Activated CD8-positive, alpha-beta memory T cell treated with anti-CD3 and anti-CD28 coated beads, Interleukin-2, amount 50 U/mL, for 1 hour (primary cell): ENCODE measurements at regions not wholly inside any gene's neighbourhood (a gene's known extent, or its start where the extent isn't known, plus 50 kb on each side); places are given as distances from the start of the nearest gene placed in this dataset.
"Not testable (repeated sequence)": the region's sequence is repeated elsewhere in the genome, so short reads cannot be mapped to it uniquely, and the experiment has no call there.

Source experiments
- DNase-seq: peaks from one replicate; pipeline ENCODE4 v3.0.0-alpha.2; 2020; ENCODE audit errors: extremely low read depth

DNA sequence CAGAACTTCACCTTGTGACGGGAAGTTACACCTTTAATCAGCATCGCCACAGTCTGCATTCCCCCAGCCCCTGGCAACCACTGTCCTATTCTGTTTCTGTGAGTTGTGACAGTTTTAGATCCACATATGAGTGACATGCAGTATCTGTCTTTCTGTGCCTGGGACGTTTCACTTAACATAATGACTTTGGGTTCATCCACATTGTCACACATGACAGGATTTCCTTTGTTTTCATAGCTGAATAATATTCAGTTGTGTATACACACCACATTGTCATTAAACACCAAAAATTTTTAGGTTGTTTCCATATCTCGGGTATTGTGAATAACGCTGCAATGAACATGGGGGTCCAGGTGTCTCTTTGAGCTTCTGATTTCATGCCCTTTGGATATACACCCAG is 62.6 kb upstream of the BDH1 start:
- DNase-seq: not testable (repeated sequence)

DNA sequence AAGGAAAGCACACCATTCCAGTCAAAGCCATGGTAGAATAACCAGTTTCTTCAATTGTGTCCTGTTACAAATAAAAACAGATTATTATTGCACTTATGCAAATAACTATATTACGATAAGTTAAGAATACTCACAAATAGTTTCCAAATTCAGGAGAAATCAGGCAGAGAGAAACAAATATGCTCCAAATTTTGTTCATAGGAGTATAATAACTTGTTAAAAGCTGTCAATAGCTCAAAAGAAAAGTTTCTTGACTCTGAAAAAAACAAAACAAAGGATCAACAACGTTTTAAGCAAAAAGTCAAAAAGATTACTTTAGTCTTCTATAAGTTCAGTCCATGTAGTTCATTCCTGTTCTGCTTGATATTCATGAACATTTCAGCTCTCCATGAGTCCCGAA is 59.7 kb upstream of the BDH1 start:
- DNase-seq: no peak

DNA sequence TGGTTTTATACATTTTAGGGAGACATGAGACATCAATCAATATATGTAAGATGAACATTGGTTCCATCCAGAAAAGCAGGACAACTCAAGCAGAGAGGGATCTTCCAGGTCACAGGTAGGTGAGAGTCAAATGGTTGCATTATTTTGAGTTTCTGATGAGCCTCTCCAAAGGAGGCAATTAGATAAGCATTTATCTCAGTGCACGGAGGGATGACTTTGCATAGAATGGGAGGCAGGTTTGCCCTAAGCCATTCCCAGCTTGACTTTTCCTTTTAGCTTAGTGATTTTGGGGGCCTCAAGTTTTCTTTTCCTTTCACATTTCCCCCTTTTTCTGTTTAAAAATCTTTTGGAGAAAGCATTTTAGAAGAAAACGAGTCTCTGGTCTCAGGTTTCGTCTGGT is 58.4 kb upstream of the BDH1 start:
- not testable (repeated sequence) for DNase-seq

DNA sequence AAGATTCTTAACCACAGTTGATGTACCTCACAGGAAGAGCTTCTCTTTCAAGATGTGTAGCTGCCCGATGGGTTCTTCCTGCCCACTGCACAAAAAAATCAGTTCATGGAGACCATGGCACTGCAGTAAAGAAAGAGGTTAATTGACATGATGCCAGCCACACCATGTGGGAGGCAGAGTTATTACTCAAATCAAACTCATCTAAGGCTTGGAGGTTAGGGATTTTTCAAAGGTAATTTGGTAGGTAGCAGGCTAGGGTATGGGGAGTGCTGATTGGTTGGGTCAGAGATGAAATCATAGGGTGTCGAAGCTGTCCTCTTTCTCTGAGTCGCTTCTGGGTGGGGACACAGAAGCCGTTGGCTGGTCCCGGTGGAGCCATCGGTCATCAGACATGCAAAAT is 57.4 kb upstream of the BDH1 start:
- peak; percentile 37 for DNase-seq

DNA sequence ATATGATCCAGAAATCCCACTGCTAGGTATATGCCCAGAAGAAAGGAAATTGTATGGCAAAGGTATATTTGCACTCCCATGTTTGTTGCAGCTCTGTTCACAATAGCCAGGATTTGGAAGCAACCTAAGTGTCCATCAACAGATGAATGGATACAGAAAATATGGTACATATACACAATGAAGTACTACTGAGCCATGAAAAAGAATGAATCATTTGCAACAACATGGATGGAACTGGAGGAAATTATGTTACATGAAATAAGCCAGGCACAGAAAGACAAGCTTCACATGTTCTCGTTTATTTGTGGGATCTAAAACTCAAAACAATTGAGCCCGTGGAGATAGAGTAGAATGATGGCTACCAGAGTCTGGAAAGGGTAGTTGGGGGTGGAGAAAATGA is 55.5 kb upstream of the BDH1 start:
- DNase-seq: no peak

DNA sequence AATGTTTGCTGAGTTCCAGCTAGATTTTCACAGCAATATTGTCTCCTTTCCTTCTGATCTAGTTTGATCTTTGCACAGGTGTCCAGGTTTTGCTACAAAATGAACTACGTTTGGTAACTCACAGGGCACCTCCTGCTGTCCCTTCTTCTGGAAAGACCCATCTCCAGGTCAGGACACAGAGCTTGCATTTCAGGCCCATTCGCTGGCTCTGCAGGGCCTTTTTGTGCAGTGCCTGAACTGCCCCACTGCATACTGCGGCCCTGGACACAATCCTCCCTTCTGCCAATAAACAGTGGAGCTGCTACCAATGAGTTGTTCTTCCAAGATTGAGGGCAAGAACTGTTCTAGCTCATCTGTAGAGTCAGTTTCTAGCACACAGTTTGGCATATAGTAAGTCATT is 50.7 kb upstream of the BDH1 start:
- no peak for DNase-seq
